GM21367 (cell line): ENCODE measurements at regions not wholly inside any gene's neighbourhood (a gene's known extent, or its start where the extent isn't known, plus 50 kb on each side); places are given as distances from the start of the nearest gene placed in this dataset.

ENCODE experiments used
- ATAC-seq: cut with Tn5 transposase; IDR thresholded peaks from one replicate; pipeline ENCODE4 v1.9.1; 2021; ENCODE audit not compliant: unreplicated experiment

GRCh38 chr13:47351798-47352197 lies 454.9 kb upstream of the HTR2A start:
- no peak for ATAC-seq

- ATAC-seq, result no peak
Observed at GRCh38 chr13:47350334-47351124, 453.7 kb upstream of the HTR2A start.

GRCh38 chr13:47349211-47349610 lies 452.4 kb upstream of the HTR2A start:
- no peak for ATAC-seq

GRCh38 chr13:47337781-47338507 lies 441.1 kb upstream of the HTR2A start:
- ATAC-seq, result no peak

- ATAC-seq, result no peak
Observed at GRCh38 chr13:47334173-47334572, 437.3 kb upstream of the HTR2A start.

- no peak for ATAC-seq
Observed at GRCh38 chr13:47332149-47332548, 435.3 kb upstream of the HTR2A start.

GRCh38 chr13:47330031-47330430 lies 433.2 kb upstream of the HTR2A start:
- ATAC-seq, result no peak

GRCh38 chr13:47327861-47328260 lies 431.0 kb upstream of the HTR2A start:
- no peak for ATAC-seq

- ATAC-seq, result no peak
Observed at GRCh38 chr13:47326061-47326460, 429.2 kb upstream of the HTR2A start.

GRCh38 chr13:47317356-47317755 lies 420.5 kb upstream of the HTR2A start:
- ATAC-seq, result no peak

GRCh38 chr13:47310401-47310800 lies 413.5 kb upstream of the HTR2A start:
- no peak for ATAC-seq

GRCh38 chr13:47306991-47307390 lies 410.1 kb upstream of the HTR2A start:
- ATAC-seq, result no peak

GRCh38 chr13:47303626-47304025 lies 406.8 kb upstream of the HTR2A start:
- ATAC-seq, result no peak

- ATAC-seq, result no peak
Observed at GRCh38 chr13:47299304-47299703, 402.5 kb upstream of the HTR2A start.

- no peak for ATAC-seq
Observed at GRCh38 chr13:47298506-47298905, 401.7 kb upstream of the HTR2A start.

- no peak for ATAC-seq
Observed at GRCh38 chr13:47294691-47295090, 397.8 kb upstream of the HTR2A start.

- no peak for ATAC-seq
Observed at GRCh38 chr13:47291107-47291656, 394.3 kb upstream of the HTR2A start.

- ATAC-seq, result no peak
Observed at GRCh38 chr13:47289567-47289966, 392.7 kb upstream of the HTR2A start.

GRCh38 chr13:47288546-47288945 lies 391.7 kb upstream of the HTR2A start:
- no peak for ATAC-seq

- ATAC-seq, result no peak
Observed at GRCh38 chr13:47287291-47287751, 390.5 kb upstream of the HTR2A start.

GRCh38 chr13:47281991-47282390 lies 385.1 kb upstream of the HTR2A start:
- ATAC-seq, result no peak

GRCh38 chr13:47279920-47280319 lies 383.1 kb upstream of the HTR2A start:
- ATAC-seq, result no peak
